Erythroblast (primary cell): ENCODE measurements at regions not wholly inside any gene's neighbourhood (a gene's known extent, or its start where the extent isn't known, plus 50 kb on each side); places are given as distances from the start of the nearest gene placed in this dataset.

Experiments
- GATA1 ChIP-seq: IDR thresholded peaks from 2 replicates; pipeline ENCODE4 v1.6.1; 2011; ENCODE audit warnings: low read depth, mild to moderate bottlenecking, control low read depth, low read length, moderate library complexity
- POLR2A ChIP-seq: IDR thresholded peaks from 2 replicates; pipeline ENCODE4 v1.6.1; 2011; ENCODE audit warnings: mild to moderate bottlenecking, low read length

DNA sequence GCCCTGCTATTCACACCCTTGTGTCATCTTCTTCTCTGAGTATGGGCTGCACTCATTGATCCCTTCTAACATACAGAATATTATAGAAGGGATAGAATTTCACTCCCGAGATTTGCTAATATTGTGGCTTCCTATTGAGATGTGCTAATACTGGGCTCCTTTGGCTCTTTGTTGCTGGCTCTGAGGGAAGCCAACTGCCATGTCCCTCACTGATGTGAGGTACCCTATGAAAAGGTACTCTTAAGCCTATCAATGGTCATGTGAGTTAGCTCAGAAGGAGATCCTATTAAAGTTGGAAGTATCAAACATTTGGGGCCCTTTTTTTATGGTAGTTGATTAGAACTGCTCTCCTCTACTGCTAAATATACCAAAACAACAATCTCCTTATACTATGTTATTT is 665.2 kb upstream of the ZWINT start:
- TF ChIP-seq POLR2A (no peak), GATA1 (no peak)
